ENCODE measurements at regions not wholly inside any gene's neighbourhood (a gene's known extent, or its start where the extent isn't known, plus 50 kb on each side); places are given as distances from the start of the nearest gene placed in this dataset.

GRCh38 chr6:93787841-93788240 is 368.5 kb upstream of the EPHA7 start:
- DNase-seq (ENCODE audit: low read depth): peak; percentile 49

GRCh38 chr6:93786474-93787330 is 367.3 kb upstream of the EPHA7 start:
- no peaks in the 10 kb centered on the region for H3K27me3 ChIP-seq (ENCODE audit: control insufficient read depth, insufficient read depth, low read length)
- DNase-seq (ENCODE audit: low read depth): peak; percentile 41
- H3K4me3 ChIP-seq (ENCODE audit: low read depth, low read length): no peak overlapping the region
- no peak for TF ChIP-seq CTCF (IDR thresholded peaks at IDR 0.05; ENCODE audit: insufficient read depth, low read length, poor library complexity, severe bottlenecking)
- no peaks in the 10 kb centered on the region for H3K36me3 ChIP-seq (ENCODE audit: control insufficient read depth, insufficient read depth, low read length)

More at GRCh38 chr6:93787841-93788240, 368.5 kb upstream of the EPHA7 start:
- TF ChIP-seq CTCF (IDR thresholded peaks at IDR 0.05; ENCODE audit: insufficient read depth, low read length, poor library complexity, severe bottlenecking): no peak
- Histone ChIP-seq H3K36me3 (ENCODE audit: control insufficient read depth, insufficient read depth, low read length) (no peaks in the 10 kb centered on the region), H3K27me3 (ENCODE audit: control insufficient read depth, insufficient read depth, low read length) (no peaks in the 10 kb centered on the region), H3K4me3 (ENCODE audit: low read depth, low read length) (no peak overlapping the region)

GRCh38 chr6:93785694-93786030 is 366.3 kb upstream of the EPHA7 start:
- no peaks in the 10 kb centered on the region for H3K36me3 ChIP-seq (ENCODE audit: control insufficient read depth, insufficient read depth, low read length)
- no peak for DNase-seq (ENCODE audit: low read depth)
- TF ChIP-seq CTCF (IDR thresholded peaks at IDR 0.05; ENCODE audit: insufficient read depth, low read length, poor library complexity, severe bottlenecking): no peak
- H3K4me3 ChIP-seq (ENCODE audit: low read depth, low read length): no peak overlapping the region
- H3K27me3 ChIP-seq (ENCODE audit: control insufficient read depth, insufficient read depth, low read length): no peaks in the 10 kb centered on the region

- no peak for TF ChIP-seq CTCF (IDR thresholded peaks at IDR 0.05; ENCODE audit: insufficient read depth, low read length, poor library complexity, severe bottlenecking)
- H3K36me3 ChIP-seq (ENCODE audit: control insufficient read depth, insufficient read depth, low read length): no peaks in the 10 kb centered on the region
- peak overlapping the region; percentile 7 for H3K4me3 ChIP-seq (ENCODE audit: low read depth, low read length)
- no peaks in the 10 kb centered on the region for H3K27me3 ChIP-seq (ENCODE audit: control insufficient read depth, insufficient read depth, low read length)
- peak; percentile 57 for DNase-seq (ENCODE audit: low read depth)
Measured at GRCh38 chr6:93784794-93785693, 365.7 kb upstream of the EPHA7 start.

GRCh38 chr6:93779086-93779841 is 359.9 kb upstream of the EPHA7 start:
- peak; percentile 16 for TF ChIP-seq CTCF (IDR thresholded peaks at IDR 0.05; ENCODE audit: insufficient read depth, low read length, poor library complexity, severe bottlenecking)
- no peak for DNase-seq (ENCODE audit: low read depth)
- Histone ChIP-seq H3K4me3 (ENCODE audit: low read depth, low read length) (no peak overlapping the region), H3K27me3 (ENCODE audit: control insufficient read depth, insufficient read depth, low read length) (no peaks in the 10 kb centered on the region), H3K36me3 (ENCODE audit: control insufficient read depth, insufficient read depth, low read length) (no peaks in the 10 kb centered on the region)

Measured in kidney epithelial cell (primary cell).